PC-3 (cell line): ENCODE measurements at regions not wholly inside any gene's neighbourhood (a gene's known extent, or its start where the extent isn't known, plus 50 kb on each side); places are given as distances from the start of the nearest gene placed in this dataset.

Experiments used
- ATAC-seq: fragments of 200-7000 bp; cut with Tn5 transposase; 2 replicates; pipeline ENCODE4 v1.9.1; 2020; ENCODE audit warnings: mild to moderate bottlenecking, moderate library complexity
- BruUV-seq: library from RNA; stranded (reverse); fragments of 400-500 nt; replicated peaks from 2 replicates; lab custom pipeline; 2021; lab: Mats Ljungman, UMichigan
- CTCF ChIA-PET: fragments of 300-600 bp; sonication (Branson Sonifier 250); formaldehyde crosslinking; loops from one replicate; lab custom pipeline; 2022; ENCODE audit warnings: antibody characterized with exemption; lab: Charles Lee
- POLR2A ChIA-PET: fragments of 300-600 bp; sonication (Branson Sonifier 250); formaldehyde crosslinking; loops from one replicate; lab custom pipeline; 2022; ENCODE audit warnings: antibody characterized with exemption; ENCODE audit not compliant: unreplicated experiment; lab: Charles Lee
- DNase-seq: peaks from one replicate; pipeline ENCODE4 v3.0.0-alpha.2; 2015
- H2AFZ ChIP-seq: fragments of 300-600 bp; sonication (generic); 2 replicates; pipeline ENCODE4 v1.6.0; 2016; ENCODE audit warnings: antibody characterized with exemption, low read length
- H3F3A ChIP-seq: fragments of 300-600 bp; sonication (generic); one replicate; pipeline ENCODE4 v1.6.0; 2017; ENCODE audit warnings: antibody characterized with exemption, low read length, control low read depth, mild to moderate bottlenecking; ENCODE audit not compliant: unreplicated experiment
- H3K27ac ChIP-seq: fragments of 300-600 bp; sonication (generic); 2 replicates; pipeline ENCODE4 v1.5.1; 2016; ENCODE audit warnings: mild to moderate bottlenecking, low read length
- H3K27me3 ChIP-seq: fragments of 300-600 bp; sonication (generic); 2 replicates; pipeline ENCODE4 v1.6.1; 2016; ENCODE audit warnings: low read length, mixed read lengths
- H3K36me3 ChIP-seq: fragments of 300-600 bp; sonication (generic); 2 replicates; pipeline ENCODE4 v1.6.1; 2016; ENCODE audit warnings: low read depth, mixed run types, low read length, mixed read lengths
- H3K4me1 ChIP-seq: fragments of 300-600 bp; sonication (generic); 2 replicates; pipeline ENCODE4 v1.5.1; 2016; ENCODE audit warnings: low read length; ENCODE audit not compliant: insufficient read depth
- H3K4me2 ChIP-seq: fragments of 300-600 bp; sonication (generic); 2 replicates; pipeline ENCODE4 v1.6.0; 2016; ENCODE audit warnings: low read length
- H3K4me3 ChIP-seq: fragments of 300-600 bp; sonication (generic); 2 replicates; pipeline ENCODE4 v1.5.1; 2016; ENCODE audit warnings: mild to moderate bottlenecking, low read length, mixed read lengths
- H3K79me2 ChIP-seq: fragments of 300-600 bp; sonication (generic); 2 replicates; pipeline ENCODE4 v1.6.1; 2017; ENCODE audit warnings: low read length, mixed read lengths
- H3K9ac ChIP-seq: fragments of 300-600 bp; sonication (generic); 2 replicates; pipeline ENCODE4 v1.6.0; 2016; ENCODE audit warnings: mild to moderate bottlenecking, low read length
- H3K9me2 ChIP-seq: fragments of 300-600 bp; sonication (generic); replicated peaks from 2 replicates; pipeline ENCODE4 v1.6.1; 2016; ENCODE audit warnings: mixed run types, low read length, mixed read lengths
- H3K9me3 ChIP-seq: fragments of 300-600 bp; sonication (generic); 2 replicates; pipeline ENCODE4 v1.6.1; 2016; ENCODE audit warnings: low read length, mixed read lengths
- H4K20me1 ChIP-seq: fragments of 300-600 bp; sonication (generic); 2 replicates; pipeline ENCODE4 v1.6.1; 2016; ENCODE audit warnings: low read length, mixed read lengths
- CTCF ChIP-seq: fragments of 300-600 bp; sonication (generic); conservative IDR thresholded peaks from 2 replicates; pipeline ENCODE4 v1.5.1; 2017; ENCODE audit warnings: antibody characterized with exemption, low read depth, mild to moderate bottlenecking, low read length
- EZH2 ChIP-seq: fragments of 300-600 bp; sonication (generic); IDR thresholded peaks from one replicate; pipeline ENCODE4 v1.6.1; 2017; ENCODE audit warnings: antibody characterized with exemption, mild to moderate bottlenecking, low read length; ENCODE audit not compliant: unreplicated experiment
- EZH2phosphoT487 ChIP-seq: fragments of 300-600 bp; sonication (generic); IDR thresholded peaks from 2 replicates; pipeline ENCODE4 v1.6.1; 2018; ENCODE audit warnings: mild to moderate bottlenecking, antibody characterized with exemption, low read length, borderline replicate concordance
- intact Hi-C: fragments of 100-400 bp; cut with micrococcal nuclease; formaldehyde crosslinking; loops from 2 replicates; pipeline ENCODE4 v1.9.0; 2023

- BruUV-seq: no TSS peak
- H3K9me3 ChIP-seq: no peaks in the 10 kb centered on the region
- no peak overlapping the region for H3K27ac ChIP-seq
- no peaks in the 10 kb centered on the region for H4K20me1 ChIP-seq
- intact Hi-C loops: no loop called here
- H3F3A ChIP-seq: no peaks in the 10 kb centered on the region
- DNase-seq (no peak), ATAC-seq (no peak)
- no peaks in the 10 kb centered on the region for H3K79me2 ChIP-seq
- H2AFZ ChIP-seq: no peak overlapping the region
- H3K27me3 ChIP-seq: peaks cover 39% of the 10 kb centered on the region
- CTCF ChIA-PET: no interaction called here
- no peak overlapping the region for H3K4me2 ChIP-seq
- no peak overlapping the region for H3K4me3 ChIP-seq
- no peak overlapping the region for H3K9ac ChIP-seq
- POLR2A ChIA-PET: no interaction called here
- no peaks in the 10 kb centered on the region for H3K36me3 ChIP-seq
- no peak for TF ChIP-seq EZH2
- TF ChIP-seq EZH2phosphoT487: no peak
- no peak for TF ChIP-seq CTCF
- no peaks in the 10 kb centered on the region for H3K4me1 ChIP-seq
- no peaks in the 10 kb centered on the region for H3K9me2 ChIP-seq
These were observed 238.7 kb upstream of the PLET1 start for GRCh38 chr11:112499153-112499880.

- H3K9me2 ChIP-seq: no peaks in the 10 kb centered on the region
- no peak overlapping the region for H3K4me3 ChIP-seq
- H3K36me3 ChIP-seq: no peaks in the 10 kb centered on the region
- POLR2A ChIA-PET: no interaction called here
- no peak overlapping the region for H3K9ac ChIP-seq
- H2AFZ ChIP-seq: no peak overlapping the region
- H3K4me1 ChIP-seq: no peaks in the 10 kb centered on the region
- no peak for TF ChIP-seq EZH2phosphoT487
- TF ChIP-seq EZH2: no peak
- TF ChIP-seq CTCF: no peak
- H3F3A ChIP-seq: no peaks in the 10 kb centered on the region
- no peak overlapping the region for H3K4me2 ChIP-seq
- intact Hi-C loops: no loop called here
- H3K79me2 ChIP-seq: no peaks in the 10 kb centered on the region
- H4K20me1 ChIP-seq: no peaks in the 10 kb centered on the region
- H3K9me3 ChIP-seq: no peaks in the 10 kb centered on the region
- no TSS peak for BruUV-seq
- peaks cover 39% of the 10 kb centered on the region for H3K27me3 ChIP-seq
- CTCF ChIA-PET: no interaction called here
- DNase-seq (no peak), ATAC-seq (no peak)
- H3K27ac ChIP-seq: no peak overlapping the region
These were observed 239.2 kb upstream of the PLET1 start for GRCh38 chr11:112499881-112500204.

GRCh38 chr11:112503410-112503809 is 242.8 kb upstream of the PLET1 start:
- no peak overlapping the region for H3K4me2 ChIP-seq
- H3K27me3 ChIP-seq: peaks cover 45% of the 10 kb centered on the region
- no peaks in the 10 kb centered on the region for H3K79me2 ChIP-seq
- intact Hi-C loops: no loop called here
- no peaks in the 10 kb centered on the region for H3F3A ChIP-seq
- no peak for DNase-seq
- POLR2A ChIA-PET: no interaction called here
- H3K27ac ChIP-seq: no peak overlapping the region
- H3K9me2 ChIP-seq: no peaks in the 10 kb centered on the region
- no peak overlapping the region for H3K9ac ChIP-seq
- H4K20me1 ChIP-seq: no peaks in the 10 kb centered on the region
- CTCF ChIA-PET: no interaction called here
- H3K9me3 ChIP-seq: no peaks in the 10 kb centered on the region
- H3K4me3 ChIP-seq: no peak overlapping the region
- H3K4me1 ChIP-seq: no peaks in the 10 kb centered on the region
- no peak overlapping the region for H2AFZ ChIP-seq
- H3K36me3 ChIP-seq: no peaks in the 10 kb centered on the region
- no TSS peak for BruUV-seq
- TF ChIP-seq EZH2: no peak
- TF ChIP-seq EZH2phosphoT487: no peak
- no peak for TF ChIP-seq CTCF
- no peak for ATAC-seq
